Neural cell (in vitro differentiated cells): ENCODE measurements at regions not wholly inside any gene's neighbourhood (a gene's known extent, or its start where the extent isn't known, plus 50 kb on each side); places are given as distances from the start of the nearest gene placed in this dataset.

Source experiments
- H2AFZ ChIP-seq: fragments of 200-600, 300-800 bp; sonication (generic), shearing (Covaris generic); 2 replicates; pipeline ENCODE4 v1.6.0; 2014; ENCODE audit warnings: low read depth, mild to moderate bottlenecking, antibody characterized with exemption, low read length, moderate library complexity
- H3F3A ChIP-seq: fragments of 200-600 bp; shearing (Covaris generic); 2 replicates; pipeline ENCODE4 v1.6.1; 2016; ENCODE audit warnings: mild to moderate bottlenecking, moderate library complexity, mixed read lengths, antibody characterized with exemption, low read length; ENCODE audit not compliant: insufficient read depth, poor library complexity, severe bottlenecking
- H3K27ac ChIP-seq: fragments of 200-600, 300-800 bp; sonication (generic), shearing (Covaris generic); 2 replicates; pipeline ENCODE4 v1.5.1; 2014; ENCODE audit warnings: mild to moderate bottlenecking, low read length, moderate library complexity
- H3K27me3 ChIP-seq: fragments of 300-800, 200-600 bp; sonication (generic), shearing (Covaris generic); 2 replicates; pipeline ENCODE4 v1.6.0; 2014; ENCODE audit warnings: mild to moderate bottlenecking, low read depth, low read length, moderate library complexity; ENCODE audit not compliant: insufficient read depth
- H3K36me3 ChIP-seq: fragments of 300-800, 200-600 bp; sonication (generic), shearing (Covaris generic); 2 replicates; pipeline ENCODE4 v1.5.1; 2014; ENCODE audit warnings: mild to moderate bottlenecking, antibody characterized with exemption, low read length, moderate library complexity; ENCODE audit not compliant: insufficient read depth
- H3K4me2 ChIP-seq: fragments of 300-800, 200-600 bp; sonication (generic), shearing (Covaris generic); 2 replicates; pipeline ENCODE4 v1.6.0; 2014; ENCODE audit warnings: mild to moderate bottlenecking, low read length
- H3K4me3 ChIP-seq: fragments of 300-800, 200-600 bp; sonication (generic), shearing (Covaris generic); 2 replicates; pipeline ENCODE4 v1.5.1; 2014; ENCODE audit warnings: mild to moderate bottlenecking, low read length, moderate library complexity
- H3K79me2 ChIP-seq: fragments of 200-600 bp; shearing (Covaris generic); replicated peaks from 2 replicates; pipeline ENCODE4 v1.6.0; 2014; ENCODE audit warnings: mild to moderate bottlenecking, low read length, moderate library complexity; ENCODE audit not compliant: insufficient read depth
- H3K9ac ChIP-seq: fragments of 300-800, 200-600 bp; sonication (generic), shearing (Covaris generic); 2 replicates; pipeline ENCODE4 v1.6.1; 2016; ENCODE audit warnings: mild to moderate bottlenecking, low read length, mixed read lengths
- H3K9me2 ChIP-seq: fragments of 200-600 bp; shearing (Covaris generic); 2 replicates; pipeline ENCODE4 v1.6.1; 2016; ENCODE audit warnings: mild to moderate bottlenecking, low read length, mixed read lengths; ENCODE audit not compliant: insufficient read depth
- H3K9me3 ChIP-seq: fragments of 200-600, 300-800 bp; sonication (generic), shearing (Covaris generic); 2 replicates; pipeline ENCODE4 v1.6.1; 2016; ENCODE audit warnings: mild to moderate bottlenecking, mixed run types, low read length, moderate library complexity, mixed read lengths
- H4K20me1 ChIP-seq: fragments of 200-600 bp; shearing (Covaris generic); 2 replicates; pipeline ENCODE4 v1.6.1; 2016; ENCODE audit warnings: mild to moderate bottlenecking, mixed run types; ENCODE audit not compliant: insufficient read depth
- CTCF ChIP-seq: fragments of 450-650 bp; IDR thresholded peaks from 2 replicates; pipeline ENCODE4 v1.5.1; 2014; ENCODE audit warnings: antibody characterized with exemption, mild to moderate bottlenecking, moderate library complexity; ENCODE audit not compliant: poor library complexity, severe bottlenecking
- EP300 ChIP-seq: fragments of 450-650 bp; conservative IDR thresholded peaks from 2 replicates; pipeline ENCODE4 v1.6.1; 2014; ENCODE audit warnings: antibody characterized with exemption, mild to moderate bottlenecking, moderate library complexity; ENCODE audit not compliant: poor library complexity, severe bottlenecking
- EZH2 ChIP-seq: fragments of 200-600, 300-800 bp; shearing (Covaris generic), sonication (generic); IDR thresholded peaks from 2 replicates; pipeline ENCODE4 v1.6.1; 2014; ENCODE audit warnings: antibody characterized with exemption, low read length, borderline replicate concordance, mild to moderate bottlenecking; ENCODE audit not compliant: insufficient read depth, poor library complexity, severe bottlenecking
- MXI1 ChIP-seq: fragments of 450-650 bp; conservative IDR thresholded peaks from 2 replicates; pipeline ENCODE4 v1.6.1; 2014; ENCODE audit warnings: antibody characterized with exemption, mild to moderate bottlenecking; ENCODE audit not compliant: poor library complexity, severe bottlenecking
- POLR2AphosphoS5 ChIP-seq: IDR thresholded peaks from 2 replicates; pipeline ENCODE4 v1.6.1; 2012
- RAD21 ChIP-seq: fragments of 450-650 bp; conservative IDR thresholded peaks from 2 replicates; pipeline ENCODE4 v1.6.1; 2014; ENCODE audit warnings: antibody characterized with exemption, mild to moderate bottlenecking, moderate library complexity
- REST ChIP-seq: IDR thresholded peaks from 2 replicates; pipeline ENCODE4 v1.6.1; 2012; ENCODE audit warnings: borderline replicate concordance
- SMC3 ChIP-seq: fragments of 450-650 bp; conservative IDR thresholded peaks from 2 replicates; pipeline ENCODE4 v1.6.1; 2014; ENCODE audit warnings: antibody characterized with exemption, mild to moderate bottlenecking, moderate library complexity; ENCODE audit not compliant: poor library complexity
- TAF1 ChIP-seq: IDR thresholded peaks from 2 replicates; pipeline ENCODE4 v1.6.1; 2012; ENCODE audit warnings: low read depth

- H2AFZ ChIP-seq: no peak overlapping the region
- no peak overlapping the region for H3K4me3 ChIP-seq
These were observed 166.3 kb downstream of the SAMD5 start for GRCh38 chr6:147674794-147675193.

GRCh38 chr6:147675281-147675680 lies 166.8 kb downstream of the SAMD5 start:
- Histone ChIP-seq H4K20me1 (no peaks in the 10 kb centered on the region), H3F3A (no peaks in the 10 kb centered on the region), H3K4me2 (no peak overlapping the region), H3K9me3 (peaks cover 4% of the 10 kb centered on the region), H3K4me3 (no peak overlapping the region), H3K27me3 (no peaks in the 10 kb centered on the region), H2AFZ (no peak overlapping the region), H3K9ac (no peak overlapping the region), H3K36me3 (no peaks in the 10 kb centered on the region), H3K27ac (no peak overlapping the region), H3K9me2 (no peaks in the 10 kb centered on the region), H3K79me2 (no peaks in the 10 kb centered on the region)
- no peak for TF ChIP-seq RAD21
- no peak for TF ChIP-seq POLR2AphosphoS5
- TF ChIP-seq CTCF: no peak
- no peak for TF ChIP-seq REST
- no peak for TF ChIP-seq TAF1
- no peak for TF ChIP-seq EP300
- TF ChIP-seq SMC3: no peak

More at GRCh38 chr6:147674794-147675193, 166.3 kb downstream of the SAMD5 start:
- H3K9me2 ChIP-seq: no peaks in the 10 kb centered on the region
- H4K20me1 ChIP-seq: no peaks in the 10 kb centered on the region
- H3K79me2 ChIP-seq: no peaks in the 10 kb centered on the region
- no peak overlapping the region for H3K4me2 ChIP-seq
- peaks cover 5% of the 10 kb centered on the region for H3K9me3 ChIP-seq
- H3K27me3 ChIP-seq: no peaks in the 10 kb centered on the region
- no peak for TF ChIP-seq TAF1
- no peak for TF ChIP-seq POLR2AphosphoS5
- no peak for TF ChIP-seq MXI1
- no peak for TF ChIP-seq EZH2
- no peak for TF ChIP-seq SMC3
- no peak for TF ChIP-seq RAD21
- TF ChIP-seq CTCF: no peak
- no peak for TF ChIP-seq EP300
- TF ChIP-seq REST: no peak
- no peaks in the 10 kb centered on the region for H3F3A ChIP-seq
- no peaks in the 10 kb centered on the region for H3K36me3 ChIP-seq
- H3K27ac ChIP-seq: no peak overlapping the region
- no peak overlapping the region for H3K9ac ChIP-seq
